ENCODE measurements at regions not wholly inside any gene's neighbourhood (a gene's known extent, or its start where the extent isn't known, plus 50 kb on each side); places are given as distances from the start of the nearest gene placed in this dataset.

- H4K20me1 ChIP-seq (ENCODE audit: insufficient read depth) = no peaks in the 10 kb centered on the region
- no peak overlapping the region for H3K9ac ChIP-seq (ENCODE audit: low read length)
- no peaks in the 10 kb centered on the region for H3K9me2 ChIP-seq (ENCODE audit: insufficient read depth, low read length)
- TF ChIP-seq EZH2 (IDR thresholded peaks at IDR 0.05; ENCODE audit: borderline replicate concordance, insufficient read depth, low read length, poor library complexity, severe bottlenecking) = no peak
- TF ChIP-seq POLR2AphosphoS5 (IDR thresholded peaks at IDR 0.05) = no peak
- TF ChIP-seq RAD21 (conservative IDR thresholded peaks at IDR 0.05) = no peak
- no peak overlapping the region for H3K27ac ChIP-seq (ENCODE audit: low read length)
- no peaks in the 10 kb centered on the region for H3K27me3 ChIP-seq (ENCODE audit: insufficient read depth, low read depth, low read length)
- no peaks in the 10 kb centered on the region for H3K79me2 ChIP-seq (replicated peaks; ENCODE audit: insufficient read depth, low read length)
- no peak overlapping the region for H3K4me3 ChIP-seq (ENCODE audit: low read length)
- peaks cover 4% of the 10 kb centered on the region for H3F3A ChIP-seq (ENCODE audit: insufficient read depth, low read length, poor library complexity, severe bottlenecking)
- no peak overlapping the region for H2AFZ ChIP-seq (ENCODE audit: low read depth, low read length)
- no peaks in the 10 kb centered on the region for H3K9me3 ChIP-seq (ENCODE audit: low read length)
- H3K4me2 ChIP-seq (ENCODE audit: low read length) = no peak overlapping the region
- H3K36me3 ChIP-seq (ENCODE audit: insufficient read depth, low read length) = no peaks in the 10 kb centered on the region
These were observed 85.0 kb downstream of the NUF2 start for GRCh38 chr1:163406772-163407171.

DNA sequence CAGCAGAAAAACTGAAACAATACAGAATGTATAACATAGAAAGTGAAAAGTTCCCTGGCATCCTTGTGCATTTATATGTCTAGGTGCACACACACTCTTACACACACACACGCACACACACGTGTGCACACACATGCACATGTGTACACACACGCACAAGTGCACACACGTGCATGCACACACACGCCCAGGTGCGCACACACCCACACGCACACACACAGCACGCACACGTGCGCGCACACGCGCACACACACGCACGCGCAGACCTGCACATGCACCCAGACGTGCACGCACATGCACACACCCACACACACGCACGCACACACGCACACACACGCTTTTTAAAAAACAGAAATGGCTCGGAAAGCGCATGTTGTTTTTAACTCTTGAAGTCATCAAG lies 86.5 kb downstream of the NUF2 start:
- peaks cover 5% of the 10 kb centered on the region for H3F3A ChIP-seq (ENCODE audit: insufficient read depth, low read length, poor library complexity, severe bottlenecking)
- H3K36me3 ChIP-seq (ENCODE audit: insufficient read depth, low read length) = no peaks in the 10 kb centered on the region
- no peaks in the 10 kb centered on the region for H4K20me1 ChIP-seq (ENCODE audit: insufficient read depth)
- H3K4me2 ChIP-seq (ENCODE audit: low read length) = no peak overlapping the region
- no peaks in the 10 kb centered on the region for H3K79me2 ChIP-seq (replicated peaks; ENCODE audit: insufficient read depth, low read length)
- no peaks in the 10 kb centered on the region for H3K9me2 ChIP-seq (ENCODE audit: insufficient read depth, low read length)
- H3K27me3 ChIP-seq (ENCODE audit: insufficient read depth, low read depth, low read length) = no peaks in the 10 kb centered on the region
- H3K9ac ChIP-seq (ENCODE audit: low read length) = no peak overlapping the region
- no peak overlapping the region for H2AFZ ChIP-seq (ENCODE audit: low read depth, low read length)
- H3K27ac ChIP-seq (ENCODE audit: low read length) = no peak overlapping the region
- TF ChIP-seq TAF1 (IDR thresholded peaks at IDR 0.05; ENCODE audit: low read depth) (no peak), EP300 (conservative IDR thresholded peaks at IDR 0.05; ENCODE audit: poor library complexity, severe bottlenecking) (no peak), EZH2 (IDR thresholded peaks at IDR 0.05; ENCODE audit: borderline replicate concordance, insufficient read depth, low read length, poor library complexity, severe bottlenecking) (no peak), MXI1 (conservative IDR thresholded peaks at IDR 0.05; ENCODE audit: poor library complexity, severe bottlenecking) (no peak), SMC3 (conservative IDR thresholded peaks at IDR 0.05; ENCODE audit: poor library complexity) (no peak), RAD21 (conservative IDR thresholded peaks at IDR 0.05) (no peak), POLR2AphosphoS5 (IDR thresholded peaks at IDR 0.05) (no peak)
- TF ChIP-seq, protein P1, sequence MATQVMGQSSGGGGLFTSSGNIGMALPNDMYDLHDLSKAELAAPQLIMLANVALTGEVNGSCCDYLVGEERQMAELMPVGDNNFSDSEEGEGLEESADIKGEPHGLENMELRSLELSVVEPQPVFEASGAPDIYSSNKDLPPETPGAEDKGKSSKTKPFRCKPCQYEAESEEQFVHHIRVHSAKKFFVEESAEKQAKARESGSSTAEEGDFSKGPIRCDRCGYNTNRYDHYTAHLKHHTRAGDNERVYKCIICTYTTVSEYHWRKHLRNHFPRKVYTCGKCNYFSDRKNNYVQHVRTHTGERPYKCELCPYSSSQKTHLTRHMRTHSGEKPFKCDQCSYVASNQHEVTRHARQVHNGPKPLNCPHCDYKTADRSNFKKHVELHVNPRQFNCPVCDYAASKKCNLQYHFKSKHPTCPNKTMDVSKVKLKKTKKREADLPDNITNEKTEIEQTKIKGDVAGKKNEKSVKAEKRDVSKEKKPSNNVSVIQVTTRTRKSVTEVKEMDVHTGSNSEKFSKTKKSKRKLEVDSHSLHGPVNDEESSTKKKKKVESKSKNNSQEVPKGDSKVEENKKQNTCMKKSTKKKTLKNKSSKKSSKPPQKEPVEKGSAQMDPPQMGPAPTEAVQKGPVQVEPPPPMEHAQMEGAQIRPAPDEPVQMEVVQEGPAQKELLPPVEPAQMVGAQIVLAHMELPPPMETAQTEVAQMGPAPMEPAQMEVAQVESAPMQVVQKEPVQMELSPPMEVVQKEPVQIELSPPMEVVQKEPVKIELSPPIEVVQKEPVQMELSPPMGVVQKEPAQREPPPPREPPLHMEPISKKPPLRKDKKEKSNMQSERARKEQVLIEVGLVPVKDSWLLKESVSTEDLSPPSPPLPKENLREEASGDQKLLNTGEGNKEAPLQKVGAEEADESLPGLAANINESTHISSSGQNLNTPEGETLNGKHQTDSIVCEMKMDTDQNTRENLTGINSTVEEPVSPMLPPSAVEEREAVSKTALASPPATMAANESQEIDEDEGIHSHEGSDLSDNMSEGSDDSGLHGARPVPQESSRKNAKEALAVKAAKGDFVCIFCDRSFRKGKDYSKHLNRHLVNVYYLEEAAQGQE (IDR thresholded peaks at IDR 0.05; ENCODE audit: borderline replicate concordance) = no peak
- TF ChIP-seq, protein P2, sequence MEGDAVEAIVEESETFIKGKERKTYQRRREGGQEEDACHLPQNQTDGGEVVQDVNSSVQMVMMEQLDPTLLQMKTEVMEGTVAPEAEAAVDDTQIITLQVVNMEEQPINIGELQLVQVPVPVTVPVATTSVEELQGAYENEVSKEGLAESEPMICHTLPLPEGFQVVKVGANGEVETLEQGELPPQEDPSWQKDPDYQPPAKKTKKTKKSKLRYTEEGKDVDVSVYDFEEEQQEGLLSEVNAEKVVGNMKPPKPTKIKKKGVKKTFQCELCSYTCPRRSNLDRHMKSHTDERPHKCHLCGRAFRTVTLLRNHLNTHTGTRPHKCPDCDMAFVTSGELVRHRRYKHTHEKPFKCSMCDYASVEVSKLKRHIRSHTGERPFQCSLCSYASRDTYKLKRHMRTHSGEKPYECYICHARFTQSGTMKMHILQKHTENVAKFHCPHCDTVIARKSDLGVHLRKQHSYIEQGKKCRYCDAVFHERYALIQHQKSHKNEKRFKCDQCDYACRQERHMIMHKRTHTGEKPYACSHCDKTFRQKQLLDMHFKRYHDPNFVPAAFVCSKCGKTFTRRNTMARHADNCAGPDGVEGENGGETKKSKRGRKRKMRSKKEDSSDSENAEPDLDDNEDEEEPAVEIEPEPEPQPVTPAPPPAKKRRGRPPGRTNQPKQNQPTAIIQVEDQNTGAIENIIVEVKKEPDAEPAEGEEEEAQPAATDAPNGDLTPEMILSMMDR (IDR thresholded peaks at IDR 0.05; ENCODE audit: poor library complexity, severe bottlenecking) = no peak
- H3K4me3 ChIP-seq (ENCODE audit: low read length) = no peak overlapping the region
- H3K9me3 ChIP-seq (ENCODE audit: low read length) = no peaks in the 10 kb centered on the region

Data from neural cell (in vitro differentiated cells).